ENCODE measurements at regions not wholly inside any gene's neighbourhood (a gene's known extent, or its start where the extent isn't known, plus 50 kb on each side); places are given as distances from the start of the nearest gene placed in this dataset.

DNA sequence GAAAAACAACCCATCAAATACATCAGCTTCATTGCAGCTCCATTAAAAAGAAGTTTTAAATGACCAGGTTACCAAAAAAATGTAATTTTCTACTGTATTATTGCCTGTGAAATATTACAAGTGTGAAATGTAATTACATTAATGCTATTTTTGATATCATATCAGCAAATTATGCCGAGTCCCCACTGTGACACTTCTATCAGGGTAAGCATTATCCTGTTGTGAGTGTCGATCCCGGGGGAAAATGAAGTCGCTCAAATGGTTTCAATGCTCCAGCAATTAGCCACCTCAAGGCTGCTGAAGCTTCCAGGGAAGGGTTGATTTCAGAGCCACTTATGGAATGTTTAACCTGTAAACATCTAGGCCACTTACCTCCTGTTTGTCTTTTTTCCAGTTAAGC lies 70.4 kb downstream of the RCN1 start:
- TF ChIP-seq EZH2phosphoT487 (IDR thresholded peaks at IDR 0.05; ENCODE audit: low read length) (no peak), EZH2 (optimal IDR thresholded peaks at IDR 0.05; ENCODE audit: low read depth, low read length) (no peak)
- TF ChIP-seq, protein P1, sequence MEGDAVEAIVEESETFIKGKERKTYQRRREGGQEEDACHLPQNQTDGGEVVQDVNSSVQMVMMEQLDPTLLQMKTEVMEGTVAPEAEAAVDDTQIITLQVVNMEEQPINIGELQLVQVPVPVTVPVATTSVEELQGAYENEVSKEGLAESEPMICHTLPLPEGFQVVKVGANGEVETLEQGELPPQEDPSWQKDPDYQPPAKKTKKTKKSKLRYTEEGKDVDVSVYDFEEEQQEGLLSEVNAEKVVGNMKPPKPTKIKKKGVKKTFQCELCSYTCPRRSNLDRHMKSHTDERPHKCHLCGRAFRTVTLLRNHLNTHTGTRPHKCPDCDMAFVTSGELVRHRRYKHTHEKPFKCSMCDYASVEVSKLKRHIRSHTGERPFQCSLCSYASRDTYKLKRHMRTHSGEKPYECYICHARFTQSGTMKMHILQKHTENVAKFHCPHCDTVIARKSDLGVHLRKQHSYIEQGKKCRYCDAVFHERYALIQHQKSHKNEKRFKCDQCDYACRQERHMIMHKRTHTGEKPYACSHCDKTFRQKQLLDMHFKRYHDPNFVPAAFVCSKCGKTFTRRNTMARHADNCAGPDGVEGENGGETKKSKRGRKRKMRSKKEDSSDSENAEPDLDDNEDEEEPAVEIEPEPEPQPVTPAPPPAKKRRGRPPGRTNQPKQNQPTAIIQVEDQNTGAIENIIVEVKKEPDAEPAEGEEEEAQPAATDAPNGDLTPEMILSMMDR (IDR thresholded peaks at IDR 0.05; ENCODE audit: low read length): no peak
- Histone ChIP-seq H3K9me3 (replicated peaks; ENCODE audit: insufficient read depth, low read length) (no peaks in the 10 kb centered on the region), H3K4me3 (ENCODE audit: low read length) (no peak overlapping the region), H3K9me2 (replicated peaks; ENCODE audit: insufficient read depth, low read length) (no peaks in the 10 kb centered on the region), H3F3A (ENCODE audit: insufficient read depth, low read length) (0 out of 2 replicates have a peak, but pooled peaks cover 8% of the 10 kb centered on the region), H3K36me3 (replicated peaks; ENCODE audit: insufficient read depth, low read length) (no peaks in the 10 kb centered on the region), H3K9ac (ENCODE audit: low read length) (no peak overlapping the region), H3K4me1 (ENCODE audit: low read length) (peaks cover 24% of the 10 kb centered on the region), H3K79me2 (ENCODE audit: low read length) (no peaks in the 10 kb centered on the region), H3K27ac (ENCODE audit: low read length) (no peak overlapping the region), H3K4me2 (ENCODE audit: low read depth, low read length) (no peak overlapping the region), H4K20me1 (ENCODE audit: insufficient read depth, low read length) (no peaks in the 10 kb centered on the region), H2AFZ (ENCODE audit: low read length) (no peak overlapping the region), H3K27me3 (replicated peaks; ENCODE audit: insufficient read depth, low read length) (no peaks in the 10 kb centered on the region)
- DNase-seq: no peak

DNA sequence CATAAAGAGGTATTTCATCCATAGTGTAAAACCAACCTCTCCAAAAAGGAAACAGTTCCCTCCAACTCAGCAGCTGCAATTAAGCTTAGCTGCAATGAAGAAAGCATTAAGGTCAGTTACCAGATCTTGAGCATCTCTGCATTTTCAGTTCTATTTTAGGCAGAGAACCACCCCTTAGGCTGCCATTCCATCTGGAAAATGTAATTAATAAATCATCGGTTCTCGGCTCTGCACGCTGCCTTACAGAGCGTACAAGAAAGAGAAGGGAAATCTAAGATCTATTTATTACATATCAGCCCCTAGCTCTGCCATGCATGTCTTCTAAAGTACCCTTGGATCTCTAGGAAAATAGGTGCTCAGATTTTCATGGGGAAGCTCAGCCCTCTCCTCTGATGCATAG lies 71.5 kb downstream of the RCN1 start:
- Histone ChIP-seq H3K4me2 (ENCODE audit: low read depth, low read length) (peak overlapping the region; percentile 53), H2AFZ (ENCODE audit: low read length) (peak overlapping the region; percentile 52), H3K27ac (ENCODE audit: low read length) (peak overlapping the region; percentile 48; the same call in 1 of the 2 replicates), H3F3A (ENCODE audit: insufficient read depth, low read length) (0 out of 2 replicates have a peak, but pooled peaks cover 8% of the 10 kb centered on the region), H3K9me2 (replicated peaks; ENCODE audit: insufficient read depth, low read length) (no peaks in the 10 kb centered on the region), H3K27me3 (replicated peaks; ENCODE audit: insufficient read depth, low read length) (no peaks in the 10 kb centered on the region), H4K20me1 (ENCODE audit: insufficient read depth, low read length) (no peaks in the 10 kb centered on the region), H3K4me3 (ENCODE audit: low read length) (peak overlapping the region; percentile 35; the same call in 1 of the 2 replicates), H3K4me1 (ENCODE audit: low read length) (peaks cover 24% of the 10 kb centered on the region), H3K79me2 (ENCODE audit: low read length) (no peaks in the 10 kb centered on the region), H3K9me3 (replicated peaks; ENCODE audit: insufficient read depth, low read length) (no peaks in the 10 kb centered on the region), H3K36me3 (replicated peaks; ENCODE audit: insufficient read depth, low read length) (no peaks in the 10 kb centered on the region), H3K9ac (ENCODE audit: low read length) (no peak overlapping the region)
- peak; percentile 38 for DNase-seq
- TF ChIP-seq EZH2 (optimal IDR thresholded peaks at IDR 0.05; ENCODE audit: low read depth, low read length): no peak
- TF ChIP-seq, protein P1 (IDR thresholded peaks at IDR 0.05; ENCODE audit: low read length): no peak
- TF ChIP-seq EZH2phosphoT487 (IDR thresholded peaks at IDR 0.05; ENCODE audit: low read length): no peak

DNA sequence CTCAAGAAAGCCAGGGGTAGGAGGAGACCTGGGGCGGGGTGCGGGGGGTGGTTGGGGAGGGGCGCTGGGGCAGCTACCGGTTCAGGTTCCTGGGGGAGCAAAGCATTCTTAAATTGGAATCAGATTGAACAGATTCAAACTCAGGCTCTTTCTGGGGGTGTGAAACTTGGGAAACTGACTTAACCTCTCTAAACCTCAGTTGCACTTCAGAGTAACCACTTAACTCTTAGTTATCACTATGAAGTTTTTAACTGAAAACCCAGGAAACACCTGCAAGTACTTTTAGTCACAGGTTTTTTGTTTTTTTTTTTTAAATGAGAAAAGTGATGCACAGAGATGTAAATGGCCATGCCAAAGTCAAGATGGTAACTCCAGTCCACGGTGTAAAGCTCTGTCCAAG lies 72.0 kb downstream of the RCN1 start:
- no peaks in the 10 kb centered on the region for H4K20me1 ChIP-seq (ENCODE audit: insufficient read depth, low read length)
- H3F3A ChIP-seq (ENCODE audit: insufficient read depth, low read length): 0 out of 2 replicates have a peak, but pooled peaks cover 8% of the 10 kb centered on the region
- no peaks in the 10 kb centered on the region for H3K36me3 ChIP-seq (replicated peaks; ENCODE audit: insufficient read depth, low read length)
- H3K9me2 ChIP-seq (replicated peaks; ENCODE audit: insufficient read depth, low read length): no peaks in the 10 kb centered on the region
- no peaks in the 10 kb centered on the region for H3K27me3 ChIP-seq (replicated peaks; ENCODE audit: insufficient read depth, low read length)
- TF ChIP-seq, protein P1 (IDR thresholded peaks at IDR 0.05; ENCODE audit: low read length): no peak
- no peak for TF ChIP-seq EZH2phosphoT487 (IDR thresholded peaks at IDR 0.05; ENCODE audit: low read length)
- no peak for TF ChIP-seq EZH2 (optimal IDR thresholded peaks at IDR 0.05; ENCODE audit: low read depth, low read length)
- no peaks in the 10 kb centered on the region for H3K79me2 ChIP-seq (ENCODE audit: low read length)
- H3K4me3 ChIP-seq (ENCODE audit: low read length): no peak overlapping the region
- H3K4me1 ChIP-seq (ENCODE audit: low read length): peaks cover 24% of the 10 kb centered on the region
- no peak overlapping the region for H2AFZ ChIP-seq (ENCODE audit: low read length)
- no peaks in the 10 kb centered on the region for H3K9me3 ChIP-seq (replicated peaks; ENCODE audit: insufficient read depth, low read length)
- H3K9ac ChIP-seq (ENCODE audit: low read length): no peak overlapping the region
- H3K4me2 ChIP-seq (ENCODE audit: low read depth, low read length): peak overlapping the region; percentile 53
- peak overlapping the region; percentile 48; the same call in 1 of the 2 replicates for H3K27ac ChIP-seq (ENCODE audit: low read length)
- peak; percentile 56 for DNase-seq

All from MM.1S (cell line).